WTC11 (cell line): ENCODE measurements at regions not wholly inside any gene's neighbourhood (a gene's known extent, or its start where the extent isn't known, plus 50 kb on each side); places are given as distances from the start of the nearest gene placed in this dataset.

Source experiments
- ATF1 ChIP-seq: sonication (generic); formaldehyde crosslinking; IDR thresholded peaks from 2 replicates; pipeline ENCODE4 v1.8.1; 2023; ENCODE audit warnings: mild to moderate bottlenecking, moderate library complexity, missing genetic modification reagents
- NFYB ChIP-seq: sonication (generic); formaldehyde crosslinking; conservative IDR thresholded peaks from 2 replicates; pipeline ENCODE4 v1.8.0; 2022; ENCODE audit warnings: low read depth, missing genetic modification reagents
- SMAD3 ChIP-seq: sonication (generic); formaldehyde crosslinking; IDR thresholded peaks from 2 replicates; pipeline ENCODE4 v1.8.0; 2022; ENCODE audit warnings: missing genetic modification reagents, mild to moderate bottlenecking, borderline replicate concordance
- SP1 ChIP-seq: sonication (generic); formaldehyde crosslinking; conservative IDR thresholded peaks from 2 replicates; pipeline ENCODE4 v1.8.1; 2022; ENCODE audit warnings: missing genetic modification reagents
- TEAD4 ChIP-seq: sonication (generic); formaldehyde crosslinking; IDR thresholded peaks from 2 replicates; pipeline ENCODE4 v1.8.0; 2022; ENCODE audit warnings: mild to moderate bottlenecking, missing genetic modification reagents
- ZBTB21 ChIP-seq: sonication (generic); formaldehyde crosslinking; IDR thresholded peaks from 2 replicates; pipeline ENCODE4 v1.8.1; 2023; ENCODE audit warnings: mild to moderate bottlenecking, missing genetic modification reagents, borderline replicate concordance
- ZNF121 ChIP-seq: sonication (generic); formaldehyde crosslinking; IDR thresholded peaks from 2 replicates; pipeline ENCODE4 v1.8.0; 2023; ENCODE audit warnings: missing genetic modification reagents
- ZNF232 ChIP-seq: sonication (generic); formaldehyde crosslinking; IDR thresholded peaks from 2 replicates; pipeline ENCODE4 v1.8.0; 2022; ENCODE audit warnings: mild to moderate bottlenecking, missing genetic modification reagents
- TF ChIP-seq, protein P1 (sequence below): fragments of 200-600 bp; IDR thresholded peaks from 2 replicates; pipeline ENCODE4 v1.8.0; 2022; ENCODE audit warnings: antibody characterized with exemption
- TF ChIP-seq, protein P2 (sequence below): sonication (generic); formaldehyde crosslinking; conservative IDR thresholded peaks from 2 replicates; pipeline ENCODE4 v1.8.1; 2023; ENCODE audit warnings: mild to moderate bottlenecking, low read depth, missing genetic modification reagents, moderate library complexity
- TF ChIP-seq, protein P3 (sequence below): sonication (generic); formaldehyde crosslinking; IDR thresholded peaks from 2 replicates; pipeline ENCODE4 v1.8.1; 2022; ENCODE audit warnings: missing genetic modification reagents, borderline replicate concordance
- TF ChIP-seq, protein P4 (sequence below): sonication (generic); formaldehyde crosslinking; conservative IDR thresholded peaks from 2 replicates; pipeline ENCODE4 v1.8.1; 2022; ENCODE audit warnings: mild to moderate bottlenecking, missing genetic modification reagents
- TF ChIP-seq, protein P5 (sequence below): sonication (generic); formaldehyde crosslinking; IDR thresholded peaks from 2 replicates; pipeline ENCODE4 v1.8.1; 2022; ENCODE audit warnings: low read depth, missing genetic modification reagents, borderline replicate concordance

DNA sequence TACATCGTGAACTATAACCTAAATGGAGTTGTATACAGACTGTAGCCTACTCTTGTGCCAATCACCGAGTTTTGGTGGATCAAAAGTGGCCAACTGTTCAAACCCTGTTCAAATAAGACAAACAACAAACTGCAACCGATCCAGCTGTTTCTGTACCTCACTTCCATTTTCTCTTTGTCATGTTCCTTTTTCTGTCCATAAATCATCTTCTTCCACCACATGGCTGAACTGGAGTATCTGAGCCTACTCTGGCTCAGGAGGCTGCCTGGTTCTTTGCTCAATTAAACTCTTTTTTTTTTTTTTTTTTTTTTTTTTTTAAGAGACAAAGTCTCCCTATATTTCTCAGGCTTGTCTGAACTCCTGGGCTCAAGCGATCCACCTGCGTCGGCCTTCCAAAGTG is 59.0 kb upstream of the NPVF start:
- TF ChIP-seq, protein P1, sequence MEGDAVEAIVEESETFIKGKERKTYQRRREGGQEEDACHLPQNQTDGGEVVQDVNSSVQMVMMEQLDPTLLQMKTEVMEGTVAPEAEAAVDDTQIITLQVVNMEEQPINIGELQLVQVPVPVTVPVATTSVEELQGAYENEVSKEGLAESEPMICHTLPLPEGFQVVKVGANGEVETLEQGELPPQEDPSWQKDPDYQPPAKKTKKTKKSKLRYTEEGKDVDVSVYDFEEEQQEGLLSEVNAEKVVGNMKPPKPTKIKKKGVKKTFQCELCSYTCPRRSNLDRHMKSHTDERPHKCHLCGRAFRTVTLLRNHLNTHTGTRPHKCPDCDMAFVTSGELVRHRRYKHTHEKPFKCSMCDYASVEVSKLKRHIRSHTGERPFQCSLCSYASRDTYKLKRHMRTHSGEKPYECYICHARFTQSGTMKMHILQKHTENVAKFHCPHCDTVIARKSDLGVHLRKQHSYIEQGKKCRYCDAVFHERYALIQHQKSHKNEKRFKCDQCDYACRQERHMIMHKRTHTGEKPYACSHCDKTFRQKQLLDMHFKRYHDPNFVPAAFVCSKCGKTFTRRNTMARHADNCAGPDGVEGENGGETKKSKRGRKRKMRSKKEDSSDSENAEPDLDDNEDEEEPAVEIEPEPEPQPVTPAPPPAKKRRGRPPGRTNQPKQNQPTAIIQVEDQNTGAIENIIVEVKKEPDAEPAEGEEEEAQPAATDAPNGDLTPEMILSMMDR = no peak
- TF ChIP-seq, protein P2, sequence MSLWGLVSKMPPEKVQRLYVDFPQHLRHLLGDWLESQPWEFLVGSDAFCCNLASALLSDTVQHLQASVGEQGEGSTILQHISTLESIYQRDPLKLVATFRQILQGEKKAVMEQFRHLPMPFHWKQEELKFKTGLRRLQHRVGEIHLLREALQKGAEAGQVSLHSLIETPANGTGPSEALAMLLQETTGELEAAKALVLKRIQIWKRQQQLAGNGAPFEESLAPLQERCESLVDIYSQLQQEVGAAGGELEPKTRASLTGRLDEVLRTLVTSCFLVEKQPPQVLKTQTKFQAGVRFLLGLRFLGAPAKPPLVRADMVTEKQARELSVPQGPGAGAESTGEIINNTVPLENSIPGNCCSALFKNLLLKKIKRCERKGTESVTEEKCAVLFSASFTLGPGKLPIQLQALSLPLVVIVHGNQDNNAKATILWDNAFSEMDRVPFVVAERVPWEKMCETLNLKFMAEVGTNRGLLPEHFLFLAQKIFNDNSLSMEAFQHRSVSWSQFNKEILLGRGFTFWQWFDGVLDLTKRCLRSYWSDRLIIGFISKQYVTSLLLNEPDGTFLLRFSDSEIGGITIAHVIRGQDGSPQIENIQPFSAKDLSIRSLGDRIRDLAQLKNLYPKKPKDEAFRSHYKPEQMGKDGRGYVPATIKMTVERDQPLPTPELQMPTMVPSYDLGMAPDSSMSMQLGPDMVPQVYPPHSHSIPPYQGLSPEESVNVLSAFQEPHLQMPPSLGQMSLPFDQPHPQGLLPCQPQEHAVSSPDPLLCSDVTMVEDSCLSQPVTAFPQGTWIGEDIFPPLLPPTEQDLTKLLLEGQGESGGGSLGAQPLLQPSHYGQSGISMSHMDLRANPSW (CRISPR knock-in tag) = no peak
- TF ChIP-seq ZNF232 (CRISPR knock-in tag) (no peak), SMAD3 (CRISPR knock-in tag) (no peak), SP1 (no peak), ZBTB21 (CRISPR knock-in tag) (no peak), NFYB (CRISPR knock-in tag) (no peak), TEAD4 (CRISPR knock-in tag) (no peak), ATF1 (no peak), ZNF121 (no peak)
- TF ChIP-seq, protein P3, sequence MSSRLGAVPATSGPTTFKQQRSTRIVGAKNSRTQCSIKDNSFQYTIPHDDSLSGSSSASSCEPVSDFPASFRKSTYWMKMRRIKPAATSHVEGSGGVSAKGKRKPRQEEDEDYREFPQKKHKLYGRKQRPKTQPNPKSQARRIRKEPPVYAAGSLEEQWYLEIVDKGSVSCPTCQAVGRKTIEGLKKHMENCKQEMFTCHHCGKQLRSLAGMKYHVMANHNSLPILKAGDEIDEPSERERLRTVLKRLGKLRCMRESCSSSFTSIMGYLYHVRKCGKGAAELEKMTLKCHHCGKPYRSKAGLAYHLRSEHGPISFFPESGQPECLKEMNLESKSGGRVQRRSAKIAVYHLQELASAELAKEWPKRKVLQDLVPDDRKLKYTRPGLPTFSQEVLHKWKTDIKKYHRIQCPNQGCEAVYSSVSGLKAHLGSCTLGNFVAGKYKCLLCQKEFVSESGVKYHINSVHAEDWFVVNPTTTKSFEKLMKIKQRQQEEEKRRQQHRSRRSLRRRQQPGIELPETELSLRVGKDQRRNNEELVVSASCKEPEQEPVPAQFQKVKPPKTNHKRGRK (CRISPR knock-in tag) = no peak
- TF ChIP-seq, protein P4, sequence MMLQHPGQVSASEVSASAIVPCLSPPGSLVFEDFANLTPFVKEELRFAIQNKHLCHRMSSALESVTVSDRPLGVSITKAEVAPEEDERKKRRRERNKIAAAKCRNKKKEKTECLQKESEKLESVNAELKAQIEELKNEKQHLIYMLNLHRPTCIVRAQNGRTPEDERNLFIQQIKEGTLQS (CRISPR knock-in tag) = no peak
- TF ChIP-seq, protein P5, sequence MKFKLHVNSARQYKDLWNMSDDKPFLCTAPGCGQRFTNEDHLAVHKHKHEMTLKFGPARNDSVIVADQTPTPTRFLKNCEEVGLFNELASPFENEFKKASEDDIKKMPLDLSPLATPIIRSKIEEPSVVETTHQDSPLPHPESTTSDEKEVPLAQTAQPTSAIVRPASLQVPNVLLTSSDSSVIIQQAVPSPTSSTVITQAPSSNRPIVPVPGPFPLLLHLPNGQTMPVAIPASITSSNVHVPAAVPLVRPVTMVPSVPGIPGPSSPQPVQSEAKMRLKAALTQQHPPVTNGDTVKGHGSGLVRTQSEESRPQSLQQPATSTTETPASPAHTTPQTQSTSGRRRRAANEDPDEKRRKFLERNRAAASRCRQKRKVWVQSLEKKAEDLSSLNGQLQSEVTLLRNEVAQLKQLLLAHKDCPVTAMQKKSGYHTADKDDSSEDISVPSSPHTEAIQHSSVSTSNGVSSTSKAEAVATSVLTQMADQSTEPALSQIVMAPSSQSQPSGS (CRISPR knock-in tag) = no peak
